NCI-H524 treated with DMSO at 0.1 percent for 48 hours (cell line): ENCODE measurements at regions not wholly inside any gene's neighbourhood (a gene's known extent, or its start where the extent isn't known, plus 50 kb on each side); places are given as distances from the start of the nearest gene placed in this dataset.

Source experiments
- DNase-seq: peaks from one replicate; lab custom pipeline; 2025; lab: John Stamatoyannopoulos, UW

DNA sequence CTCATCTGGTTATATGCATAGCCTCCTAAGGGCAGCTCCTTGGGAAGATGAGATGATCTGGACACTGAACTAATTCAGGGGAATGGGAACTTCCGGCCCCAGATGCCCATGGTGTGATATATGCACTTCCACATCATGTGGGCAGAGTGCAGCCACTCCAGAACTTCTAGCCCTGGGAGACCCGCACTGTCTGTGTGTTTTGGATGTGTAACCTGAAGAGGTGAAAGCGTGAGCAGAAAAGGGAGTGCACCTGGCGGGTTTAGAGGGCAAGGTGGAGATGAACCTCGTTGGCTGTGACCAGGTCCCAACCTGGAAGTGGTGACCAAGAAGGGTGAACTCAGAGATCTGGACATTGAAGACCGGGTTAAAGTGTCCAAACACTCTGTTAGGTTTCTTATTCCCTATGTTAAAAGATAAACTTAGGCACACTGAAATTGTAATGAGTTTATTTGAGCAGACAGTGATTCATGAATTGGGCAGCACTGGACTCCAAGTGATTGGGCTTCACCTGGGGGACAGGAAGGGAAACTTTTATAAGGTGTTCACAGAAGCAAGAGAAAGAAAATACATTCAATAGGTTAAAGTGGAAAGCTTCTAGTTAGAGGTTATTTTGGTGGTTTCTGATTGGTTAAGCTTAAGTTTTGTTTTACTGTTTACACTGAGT lies 296.2 kb upstream of the SKOR2 start:
- no peak for DNase-seq

DNA sequence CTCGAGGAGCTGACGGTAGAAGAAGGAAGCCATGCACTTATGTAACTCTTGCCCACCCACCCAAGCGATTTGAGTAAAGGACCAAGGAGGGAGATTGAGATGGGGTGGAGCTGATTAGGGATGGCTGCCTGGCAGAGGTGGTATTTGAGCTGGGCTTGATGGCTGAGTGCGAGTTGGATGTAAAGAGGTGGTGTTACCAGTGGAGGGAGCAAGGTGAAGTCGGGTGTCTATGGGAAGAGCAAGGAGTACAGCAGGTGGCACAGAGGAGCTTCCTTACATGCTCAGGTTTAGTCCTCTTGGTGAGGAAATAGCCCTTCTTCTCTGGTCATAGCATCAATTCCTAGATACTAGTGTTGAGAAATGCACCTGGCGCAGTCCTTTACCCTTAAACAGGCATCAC lies 294.2 kb upstream of the SKOR2 start:
- no peak for DNase-seq

DNA sequence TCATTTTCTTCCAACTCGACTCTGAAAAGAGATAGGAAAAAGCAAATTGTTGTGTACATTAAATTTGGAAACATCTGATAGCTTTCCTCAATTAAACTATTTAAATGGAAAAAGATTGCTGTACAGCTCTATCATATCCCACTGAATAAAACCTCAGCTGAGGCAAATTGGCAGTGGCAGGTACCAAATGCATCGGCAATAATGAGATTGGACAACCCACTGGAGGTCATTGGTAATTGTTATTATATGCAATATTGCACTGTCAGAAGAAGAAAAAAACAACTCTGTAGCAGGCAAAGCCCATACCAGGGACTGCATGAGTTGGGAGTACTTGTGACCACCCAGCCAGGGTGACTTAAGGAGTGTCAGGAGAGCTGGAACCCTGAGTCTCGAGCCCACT lies 291.6 kb upstream of the SKOR2 start:
- no peak for DNase-seq

DNA sequence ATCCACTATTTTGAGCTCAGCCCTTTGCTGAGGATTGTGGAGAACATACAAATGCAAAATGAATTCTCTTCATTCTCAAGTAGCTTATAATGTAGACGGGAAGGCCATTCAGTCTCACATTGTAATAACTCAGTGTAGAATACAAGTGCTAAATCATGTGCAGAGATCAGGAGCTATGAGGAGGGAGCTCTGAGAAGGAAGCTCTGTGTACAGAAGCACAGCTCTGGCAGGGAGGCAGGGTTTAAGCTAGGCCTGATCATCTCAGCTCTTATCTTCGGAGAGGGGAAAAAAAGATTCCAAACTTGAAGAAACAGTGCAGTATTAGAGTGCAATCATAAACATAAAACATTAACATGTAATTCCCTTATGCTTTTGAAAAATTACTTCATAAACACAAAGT lies 291.1 kb upstream of the SKOR2 start:
- DNase-seq, result no peak

DNA sequence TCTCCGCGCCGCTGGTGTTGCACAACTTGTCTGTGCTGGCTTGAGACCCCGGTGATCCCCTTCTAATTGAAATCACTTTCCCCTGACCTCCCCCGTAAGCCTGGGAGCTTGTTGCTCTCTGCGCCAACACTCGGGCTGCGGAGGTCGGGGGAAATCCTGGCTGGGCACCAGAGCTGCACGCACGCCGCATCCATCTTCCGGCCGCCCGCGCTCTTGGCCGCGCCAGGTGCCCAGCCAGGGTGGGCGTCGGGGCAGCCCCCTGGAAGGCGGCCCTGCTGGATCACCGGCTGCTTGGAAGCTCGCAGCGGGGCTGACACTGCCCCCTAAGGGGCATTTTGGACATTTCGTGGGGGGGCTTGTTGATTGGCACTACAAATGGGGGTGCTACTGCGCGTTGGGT lies 280.3 kb upstream of the SKOR2 start:
- DNase-seq, result no peak

DNA sequence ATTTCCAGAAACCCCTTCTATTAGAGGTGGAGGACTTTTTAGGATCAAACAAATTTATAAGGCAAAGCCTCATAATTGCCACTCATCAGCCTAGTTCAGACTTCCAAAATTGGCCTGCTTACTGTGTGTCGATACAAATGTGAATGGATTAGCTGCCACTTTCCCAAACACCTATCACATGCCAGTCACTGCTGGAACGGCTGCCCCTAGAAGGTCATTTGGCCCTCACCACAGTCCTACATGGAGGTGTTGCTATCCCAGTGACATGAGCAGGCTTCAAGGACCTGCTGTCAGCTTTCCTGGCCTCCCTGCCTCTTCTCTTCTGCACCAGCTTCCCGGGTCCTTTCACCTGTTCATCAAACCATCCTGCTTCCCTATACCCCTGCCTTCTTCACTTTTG lies 279.2 kb upstream of the SKOR2 start:
- no peak for DNase-seq

DNA sequence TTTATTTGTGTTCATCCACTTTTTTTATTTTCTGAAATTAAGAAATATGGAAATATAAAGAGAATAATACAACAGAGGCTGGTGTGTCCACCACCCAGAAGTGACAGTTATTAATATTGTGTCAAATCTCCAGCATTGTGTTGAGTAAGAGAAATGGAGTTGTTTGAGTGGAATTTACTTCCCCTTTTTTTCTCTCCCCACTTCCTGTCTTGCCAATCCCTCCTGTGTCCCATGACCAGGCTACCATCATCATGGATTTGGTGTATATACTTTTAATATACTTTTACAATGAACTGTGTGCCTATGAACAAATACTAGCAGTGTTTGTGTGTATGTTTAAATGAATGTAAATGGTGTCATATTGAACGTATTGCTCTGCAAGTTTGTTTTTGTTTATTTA lies 276.9 kb upstream of the SKOR2 start:
- no peak for DNase-seq

DNA sequence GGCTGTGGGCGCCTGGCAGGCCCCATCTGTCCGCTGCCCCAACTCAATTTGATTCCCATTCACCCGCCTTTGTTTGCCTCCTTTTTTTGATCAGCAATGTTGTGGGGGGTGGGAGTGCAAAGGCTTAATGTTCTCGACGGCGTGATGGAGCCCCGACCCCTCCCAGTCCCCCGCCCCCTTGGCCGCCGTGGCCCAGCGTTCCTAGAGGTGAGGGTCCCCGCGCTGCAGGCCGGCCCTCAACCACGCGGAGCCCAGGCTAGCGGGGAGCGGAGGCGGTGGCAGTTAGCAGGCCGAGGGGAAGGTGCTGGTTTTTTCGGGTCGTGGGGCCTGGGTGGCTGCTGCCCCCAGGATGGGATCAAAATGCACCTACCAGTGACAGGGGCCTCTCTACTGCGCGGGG lies 274.7 kb upstream of the SKOR2 start:
- no peak for DNase-seq

DNA sequence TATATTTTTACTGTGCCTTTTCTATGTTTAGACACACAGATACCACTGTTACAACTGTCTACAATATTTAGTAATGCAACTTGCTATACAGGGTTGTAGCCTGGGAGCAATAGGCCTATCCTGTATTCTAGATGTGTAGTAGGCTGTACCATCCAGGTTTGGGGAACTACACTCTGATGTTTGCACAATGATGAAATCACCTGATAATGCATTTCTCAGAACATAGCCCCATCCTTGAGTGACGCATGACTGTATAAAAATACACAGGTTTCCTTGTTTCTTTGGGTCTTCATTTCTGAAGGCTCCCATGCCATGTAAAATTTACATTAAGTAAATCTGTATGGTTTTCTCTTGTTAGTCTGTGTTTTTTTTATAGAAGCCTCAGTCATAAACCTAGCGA lies 270.9 kb upstream of the SKOR2 start:
- DNase-seq, result no peak

DNA sequence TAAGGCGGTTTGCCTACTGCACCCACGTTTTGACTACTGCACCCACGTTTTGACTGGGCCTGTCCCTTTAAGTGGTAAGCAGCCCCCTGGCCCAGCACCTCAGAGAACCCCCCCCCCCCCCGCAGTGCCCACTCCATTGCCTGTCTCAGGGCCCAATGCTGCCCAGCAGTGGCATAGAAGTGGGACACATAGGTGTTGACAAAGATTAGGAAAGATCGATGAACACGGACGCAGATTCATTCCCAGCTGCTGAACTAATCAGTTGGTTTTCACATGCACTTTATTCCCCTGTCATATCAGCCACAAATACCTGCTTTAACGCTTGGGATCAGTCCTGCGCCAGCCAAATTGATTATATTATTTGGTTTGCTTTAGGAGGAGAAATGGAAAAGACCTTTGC lies 268.8 kb upstream of the SKOR2 start:
- no peak for DNase-seq

DNA sequence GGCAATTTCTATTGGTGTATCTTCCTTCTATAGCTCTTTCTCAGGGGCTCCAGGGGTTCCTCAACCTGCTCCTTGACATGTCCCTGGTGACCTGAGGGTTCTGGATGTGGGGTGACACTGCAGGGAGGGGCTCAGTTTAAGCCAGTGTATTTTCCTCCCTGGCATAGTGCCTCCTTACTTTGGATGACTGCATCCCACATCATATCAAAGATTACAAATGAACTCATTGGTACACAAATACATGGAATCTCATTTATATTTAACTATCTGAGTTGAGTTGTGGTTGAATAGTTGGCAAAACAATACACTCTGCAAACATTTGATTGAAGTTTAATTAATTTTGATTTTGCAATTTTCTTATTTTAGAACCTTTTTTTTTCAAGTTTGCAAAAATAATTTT lies 268.2 kb upstream of the SKOR2 start:
- DNase-seq, result no peak

DNA sequence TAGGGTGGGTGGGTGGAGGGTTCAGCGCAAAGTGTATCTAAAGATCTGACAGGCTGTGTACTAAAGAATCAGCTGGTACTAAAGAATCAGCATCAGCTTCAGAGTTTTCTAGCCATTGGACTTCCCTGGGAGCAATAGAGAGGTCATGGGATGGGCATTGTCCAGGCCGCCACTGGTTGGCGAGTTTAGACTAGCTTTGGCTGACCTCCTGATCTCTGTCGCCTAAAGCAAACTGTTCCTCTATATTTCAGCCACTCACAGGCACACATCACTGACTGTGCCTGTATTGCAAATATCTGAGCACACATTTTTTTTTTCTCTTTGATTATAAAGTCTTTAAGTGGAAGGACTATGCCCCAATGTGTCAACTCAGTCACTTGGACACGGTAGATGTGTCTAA lies 267.8 kb upstream of the SKOR2 start:
- DNase-seq, result no peak

DNA sequence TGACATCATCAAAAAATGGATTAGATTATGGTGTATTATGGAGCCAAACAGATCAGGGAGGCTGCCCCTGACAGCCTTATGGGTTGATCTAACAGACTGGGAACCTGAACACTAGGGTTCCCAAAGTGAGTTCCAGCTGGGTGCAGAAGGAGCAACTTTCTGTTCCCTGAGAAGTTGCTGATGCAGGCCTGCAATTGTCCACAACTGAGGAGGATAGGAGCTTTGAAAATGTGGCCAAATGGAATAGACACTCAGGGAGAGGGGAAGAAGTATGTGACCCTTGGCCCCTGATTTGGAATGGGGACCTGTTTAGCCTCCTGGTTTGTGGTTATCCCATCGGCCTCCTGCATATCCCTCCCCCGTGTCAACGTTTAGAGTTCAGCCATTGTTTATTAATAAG lies 262.2 kb upstream of the SKOR2 start:
- no peak for DNase-seq

DNA sequence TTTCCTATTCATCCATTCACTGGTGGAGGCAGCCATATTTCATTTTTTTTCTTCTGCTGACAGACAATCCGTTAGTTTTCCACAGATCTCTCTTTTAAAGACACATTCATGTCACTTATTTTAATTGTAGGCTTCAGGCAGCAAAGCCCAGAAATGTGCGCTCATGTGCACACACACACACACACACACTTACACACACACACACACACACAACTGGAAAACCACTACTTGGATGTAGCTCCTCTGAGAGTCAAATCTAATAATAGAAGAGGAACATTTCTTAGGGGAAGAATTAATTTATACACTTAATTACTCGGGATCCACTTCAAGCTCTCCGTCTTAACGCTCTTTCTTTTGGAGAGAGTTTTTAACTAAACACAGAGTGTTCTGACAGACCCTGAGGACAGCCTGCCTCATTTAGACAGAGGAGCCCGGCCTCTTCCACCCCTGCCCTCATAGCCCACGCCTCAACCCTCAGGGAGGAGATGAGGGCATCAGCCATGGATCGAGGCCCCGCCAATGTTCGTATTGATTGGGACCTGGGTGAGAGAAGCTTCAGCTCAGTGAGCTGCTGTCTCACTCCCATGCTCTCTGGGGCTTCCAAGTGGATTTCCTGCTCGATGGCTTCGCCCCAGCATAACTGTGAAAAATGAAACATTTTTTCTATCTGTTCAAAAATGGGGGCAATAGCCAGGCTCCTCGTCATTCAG lies 261.4 kb upstream of the SKOR2 start:
- no peak for DNase-seq

DNA sequence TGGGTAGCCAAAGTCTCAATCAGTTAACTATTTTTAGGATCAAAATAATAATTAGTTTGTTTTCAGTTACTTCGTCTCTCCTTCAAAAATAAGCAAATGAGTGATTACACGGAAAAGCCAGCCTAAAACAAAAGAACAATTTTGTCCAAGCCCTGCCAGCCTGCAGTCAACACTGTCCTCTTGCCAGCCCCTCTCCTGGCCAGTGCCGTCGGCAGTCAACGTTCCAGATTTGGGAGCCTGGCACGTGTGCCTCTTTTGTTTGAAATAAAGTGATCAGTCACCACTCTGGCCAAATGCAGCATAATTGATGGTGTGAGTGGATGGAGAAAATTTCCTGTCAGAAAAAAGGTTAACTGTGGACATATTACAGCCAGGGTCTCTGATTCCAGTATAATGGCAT lies 260.6 kb upstream of the SKOR2 start:
- DNase-seq, result no peak

DNA sequence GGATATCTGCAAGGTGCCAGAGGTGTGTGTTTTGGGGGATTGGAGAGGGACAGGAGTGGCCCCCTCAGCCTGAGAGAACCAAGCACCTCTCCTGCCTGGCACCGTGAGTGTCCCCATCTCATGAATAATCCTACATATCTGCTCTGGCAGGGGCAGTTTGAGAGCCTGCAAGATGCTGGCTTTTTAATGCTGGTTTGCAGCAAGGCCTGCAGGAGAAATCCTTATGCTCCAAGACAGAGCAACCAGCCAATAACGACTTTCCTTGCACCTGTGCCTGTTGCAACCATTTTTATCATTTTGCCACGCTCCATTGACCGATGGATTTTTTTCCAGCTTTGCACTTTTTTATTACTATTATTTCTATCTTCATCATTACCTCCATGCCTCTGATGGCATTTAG lies 259.4 kb upstream of the SKOR2 start:
- no peak for DNase-seq

DNA sequence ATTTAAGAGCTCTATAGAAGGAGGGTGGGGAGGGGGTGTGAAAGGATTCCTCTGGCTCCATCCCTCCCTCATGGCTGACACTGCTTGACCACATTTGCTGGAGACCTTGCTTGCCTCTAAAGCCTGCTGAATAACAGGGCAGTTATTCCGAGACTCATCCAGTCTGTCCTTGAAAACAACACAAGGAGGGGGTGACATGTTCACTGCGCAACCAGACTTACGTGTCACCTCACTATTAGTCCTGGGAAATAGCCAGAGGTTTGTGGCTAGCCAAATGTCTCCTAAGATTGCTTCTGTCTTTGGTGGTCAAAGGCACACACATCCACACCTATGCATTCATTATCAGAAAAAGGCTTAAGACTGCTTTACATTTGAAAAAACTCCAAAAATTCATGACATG lies 256.2 kb upstream of the SKOR2 start:
- DNase-seq, result no peak

DNA sequence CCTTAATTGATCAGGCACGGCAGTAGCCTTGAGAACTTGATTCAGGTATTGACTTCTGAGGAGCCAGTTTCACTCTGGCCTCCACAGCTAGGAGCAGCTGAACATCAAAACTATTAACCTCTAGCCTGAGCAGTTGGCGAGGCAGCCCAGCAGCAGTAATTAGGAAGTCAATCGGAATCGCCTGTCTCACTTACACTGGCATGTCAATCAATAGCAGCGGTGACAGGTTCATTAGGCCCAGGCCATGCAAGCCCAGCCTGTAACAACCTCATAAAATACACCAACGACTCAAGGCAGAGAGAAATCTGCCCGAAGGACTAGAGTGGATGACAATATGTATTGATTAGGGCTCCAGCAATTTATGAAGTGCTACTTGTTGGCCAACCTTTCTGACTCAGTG lies 255.4 kb upstream of the SKOR2 start:
- DNase-seq, result no peak

DNA sequence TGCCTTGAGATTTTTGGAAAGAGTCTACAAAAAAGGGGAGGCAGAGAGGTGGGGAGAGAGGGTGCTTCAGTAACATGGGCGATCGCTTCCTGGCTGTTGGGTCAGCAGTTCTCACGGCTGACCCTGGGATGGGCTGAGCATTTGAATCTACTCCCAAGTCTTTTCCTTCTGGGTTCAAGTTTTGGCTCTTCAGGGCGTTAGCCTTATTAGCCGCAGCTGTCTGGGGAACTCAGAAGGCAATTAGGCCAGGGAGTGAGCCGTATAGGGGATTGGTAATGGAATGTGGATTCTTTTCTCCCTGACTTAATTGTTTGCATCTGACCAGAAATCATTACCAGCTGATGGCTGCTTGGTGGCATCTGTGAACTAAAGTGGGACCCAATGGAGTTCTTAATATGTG lies 250.5 kb upstream of the SKOR2 start:
- no peak for DNase-seq

DNA sequence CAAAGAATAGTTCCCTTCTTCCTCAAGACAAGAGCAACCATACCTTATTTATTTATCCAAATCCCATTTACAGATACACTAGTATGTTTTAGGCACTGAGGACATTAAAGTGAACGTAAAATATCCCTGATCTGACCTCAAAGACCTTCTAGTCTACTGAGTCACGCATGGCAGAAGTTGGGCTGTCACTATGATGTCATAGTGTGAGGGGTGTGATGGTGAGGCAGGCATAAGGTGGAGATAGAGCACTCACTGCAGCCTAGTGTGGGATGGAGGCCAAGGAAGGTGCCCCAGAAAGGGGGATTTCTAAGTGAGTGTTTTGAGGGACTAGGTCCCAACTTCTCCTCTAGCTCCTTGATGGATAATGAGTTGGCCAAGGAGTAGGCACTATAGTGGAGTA lies 249.5 kb upstream of the SKOR2 start:
- DNase-seq, result no peak

DNA sequence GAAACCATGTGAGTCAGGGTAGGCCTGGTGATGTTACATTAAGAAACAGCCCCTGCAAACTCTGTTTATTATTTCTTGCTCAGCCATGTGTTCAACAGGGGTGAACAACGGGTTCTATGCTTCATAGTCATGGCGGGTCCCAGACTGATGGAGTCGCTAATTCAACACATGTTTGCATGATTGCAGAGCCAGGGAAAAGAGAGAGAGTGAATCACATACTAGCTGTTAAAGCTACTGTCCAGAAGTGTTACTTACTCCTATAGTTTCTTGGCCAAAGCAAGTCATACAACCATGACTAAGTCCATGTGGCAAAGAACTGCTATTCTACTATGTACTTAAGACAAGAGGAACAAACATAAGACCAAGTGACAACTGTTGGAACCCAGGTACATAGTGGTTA lies 241.2 kb upstream of the SKOR2 start:
- no peak for DNase-seq

DNA sequence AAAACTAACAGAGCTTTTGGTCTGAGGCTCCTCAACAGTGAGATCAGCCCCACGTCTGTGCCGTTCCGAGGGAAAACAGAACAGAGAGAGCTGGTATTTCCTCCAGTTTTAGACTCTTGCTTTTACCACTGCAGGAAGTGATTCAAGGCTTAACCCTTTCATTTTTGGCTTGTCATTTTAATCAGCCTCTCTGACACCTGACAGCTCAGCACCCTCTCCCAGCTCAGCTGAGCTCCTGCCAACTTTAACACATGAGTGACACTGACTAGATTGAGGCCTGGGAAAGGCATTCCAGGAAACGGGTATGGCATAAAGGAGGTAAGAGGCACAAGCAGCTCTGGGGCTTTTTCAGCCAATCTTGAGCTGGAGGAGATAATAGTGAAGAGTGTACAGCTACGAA lies 239.4 kb upstream of the SKOR2 start:
- no peak for DNase-seq

DNA sequence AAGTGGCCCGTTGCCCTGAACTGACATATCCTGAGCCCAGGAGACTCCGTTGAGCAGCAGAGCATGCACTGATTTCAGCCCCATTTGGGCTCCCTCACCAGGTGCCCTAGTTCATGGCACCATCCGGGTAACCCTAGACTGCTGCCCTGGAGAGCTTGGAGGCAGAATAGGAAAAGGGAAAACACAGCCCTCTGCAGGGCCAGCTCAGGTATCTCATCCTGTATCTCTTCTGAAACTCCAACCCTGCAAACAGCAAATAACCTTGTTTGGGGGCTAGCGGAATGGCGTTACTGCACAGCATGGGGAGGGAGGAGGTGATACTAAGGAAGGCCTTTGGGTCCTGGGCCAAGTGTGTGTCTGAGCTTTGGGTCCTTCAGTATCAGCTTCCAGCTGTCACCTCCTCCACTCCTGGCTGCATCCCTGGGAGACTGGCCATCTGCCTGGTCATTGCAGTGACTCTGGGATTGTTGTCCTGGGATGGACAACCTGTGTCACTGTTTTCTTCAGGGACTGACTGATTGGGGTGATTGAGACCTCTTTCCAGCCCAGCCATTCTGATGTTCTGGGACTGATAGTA lies 233.8 kb upstream of the SKOR2 start:
- no peak for DNase-seq

DNA sequence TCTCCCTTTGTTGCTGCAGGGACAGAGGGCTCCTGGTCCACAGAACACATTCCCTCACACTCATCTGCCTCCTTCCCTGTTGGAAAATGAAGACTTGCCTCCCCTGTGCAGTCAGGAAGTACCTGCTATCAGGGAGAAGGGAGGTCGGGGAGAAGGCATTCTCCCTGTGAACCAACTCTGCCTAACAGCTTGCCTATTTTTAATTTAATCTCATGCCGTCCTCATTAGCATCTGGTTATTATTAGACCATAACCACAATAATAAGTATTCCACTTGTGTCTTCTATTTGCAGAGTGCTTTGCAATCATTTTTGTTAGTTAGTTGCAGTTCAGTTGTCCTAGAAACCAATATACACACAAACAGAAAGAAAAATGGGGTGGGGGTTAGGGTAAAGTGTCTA lies 232.6 kb upstream of the SKOR2 start:
- no peak for DNase-seq
